GM12878 (cell line): ENCODE measurements at regions not wholly inside any gene's neighbourhood (a gene's known extent, or its start where the extent isn't known, plus 50 kb on each side); places are given as distances from the start of the nearest gene placed in this dataset.

Experiments
- ASH2L ChIP-seq: fragments of 300-600, 200-600 bp; sonication (generic); IDR thresholded peaks from 2 replicates; pipeline ENCODE4 v1.6.1; 2017; ENCODE audit warnings: low read depth, mild to moderate bottlenecking, borderline replicate concordance
- CBX3 ChIP-seq: fragments of 200-600 bp; sonication (generic); IDR thresholded peaks from 2 replicates; pipeline ENCODE4 v1.6.1; 2016; ENCODE audit warnings: low read depth, borderline replicate concordance
- DPF2 ChIP-seq: fragments of 450-650 bp; IDR thresholded peaks from 2 replicates; pipeline ENCODE4 v1.6.1; 2017; ENCODE audit warnings: mild to moderate bottlenecking
- FOXM1 ChIP-seq: IDR thresholded peaks from 2 replicates; pipeline ENCODE4 v1.6.1; 2012; ENCODE audit warnings: low read depth, mild to moderate bottlenecking, inconsistent platforms, low read length, moderate library complexity
- IKZF2 ChIP-seq, 2 experiments: fragments of 450-650 bp; IDR thresholded peaks; 2 replicates each; pipeline ENCODE4 v1.6.1; 2017; ENCODE audit warnings: mild to moderate bottlenecking in 2 of 2, moderate library complexity in 2 of 2
- MEF2B ChIP-seq: fragments of 450-650 bp; IDR thresholded peaks from 2 replicates; pipeline ENCODE4 v1.6.1; 2018; ENCODE audit warnings: mild to moderate bottlenecking, moderate library complexity; ENCODE audit not compliant: partially characterized antibody, poor library complexity, severe bottlenecking
- RAD21 ChIP-seq: IDR thresholded peaks from 2 replicates; pipeline ENCODE4 v1.6.1; 2011; ENCODE audit warnings: mild to moderate bottlenecking, low read depth, low read length, moderate library complexity; ENCODE audit not compliant: insufficient read depth
- SPI1 ChIP-seq: IDR thresholded peaks from 2 replicates; pipeline ENCODE4 v1.6.1; 2011; ENCODE audit warnings: low read depth, mild to moderate bottlenecking, low read length, moderate library complexity, borderline replicate concordance; ENCODE audit not compliant: insufficient read depth
- YY1 ChIP-seq: IDR thresholded peaks from 2 replicates; pipeline ENCODE4 v1.6.1; 2011; ENCODE audit warnings: low read depth, mild to moderate bottlenecking, low read length
- ZZZ3 ChIP-seq: IDR thresholded peaks from 2 replicates; pipeline ENCODE4 v1.6.1; 2011; ENCODE audit warnings: low read depth; ENCODE audit not compliant: control insufficient read depth, insufficient read length
- TF ChIP-seq, protein P1 (sequence below): fragments of 450-650 bp; IDR thresholded peaks from 2 replicates; pipeline ENCODE4 v1.6.1; 2017; ENCODE audit warnings: mild to moderate bottlenecking, moderate library complexity
- TF ChIP-seq, protein P2 (sequence below): IDR thresholded peaks from 2 replicates; pipeline ENCODE4 v1.6.1; 2011; ENCODE audit warnings: low read depth, low read length, improper control_type of control experiment, borderline replicate concordance
- TF ChIP-seq, protein P3 (sequence below): IDR thresholded peaks from 2 replicates; pipeline ENCODE4 v1.6.1; 2011; ENCODE audit warnings: borderline replicate concordance, low read depth, mild to moderate bottlenecking, moderate library complexity, low read length; ENCODE audit not compliant: insufficient read depth, poor library complexity, severe bottlenecking
- TF ChIP-seq, protein P4 (sequence below): fragments of 450-650 bp; IDR thresholded peaks from 2 replicates; pipeline ENCODE4 v1.6.1; 2018; ENCODE audit warnings: mild to moderate bottlenecking, low read depth, moderate library complexity; ENCODE audit not compliant: partially characterized antibody
- TF ChIP-seq, protein P5 (sequence below): fragments of 450-650 bp; IDR thresholded peaks from 2 replicates; pipeline ENCODE4 v1.6.1; 2017; ENCODE audit warnings: low read depth, mild to moderate bottlenecking, moderate library complexity
- TF ChIP-seq, protein P6 (sequence below): fragments of 450-650 bp; IDR thresholded peaks from 2 replicates; pipeline ENCODE4 v1.6.1; 2016; ENCODE audit warnings: mild to moderate bottlenecking

DNA sequence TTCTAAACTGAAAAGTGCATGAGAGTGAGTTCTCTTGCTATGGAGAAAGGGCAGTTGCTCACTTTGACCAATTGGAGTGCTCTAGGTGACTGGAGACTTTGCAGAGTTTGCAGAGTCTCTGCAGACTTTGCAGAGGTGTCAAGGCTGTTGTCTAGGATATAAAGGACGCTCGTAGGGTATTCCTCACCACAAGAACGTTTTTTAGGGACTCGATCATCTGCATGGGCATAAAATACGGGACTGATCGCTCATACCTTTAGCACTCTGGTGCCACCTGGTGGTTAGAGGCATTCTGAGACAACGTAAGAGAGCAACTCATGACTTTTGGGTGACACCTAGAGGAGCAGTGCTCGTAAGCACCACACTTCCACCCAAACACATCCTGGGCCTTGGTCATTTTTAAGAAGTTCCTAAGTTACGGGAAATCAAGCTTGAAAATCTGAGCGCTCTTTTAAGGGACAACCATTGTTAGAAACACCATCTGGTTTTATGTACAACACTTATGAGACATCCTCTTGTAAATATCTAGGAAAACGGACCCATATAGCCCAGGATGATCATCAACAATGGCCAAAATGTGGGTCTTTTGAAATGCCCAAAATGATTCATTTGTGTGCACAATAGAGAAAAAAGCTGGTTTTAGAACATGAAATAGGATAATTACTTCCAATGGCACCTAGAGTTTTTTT lies 51.6 kb upstream of the XCR1 start (continued):
- TF ChIP-seq, protein P1, sequence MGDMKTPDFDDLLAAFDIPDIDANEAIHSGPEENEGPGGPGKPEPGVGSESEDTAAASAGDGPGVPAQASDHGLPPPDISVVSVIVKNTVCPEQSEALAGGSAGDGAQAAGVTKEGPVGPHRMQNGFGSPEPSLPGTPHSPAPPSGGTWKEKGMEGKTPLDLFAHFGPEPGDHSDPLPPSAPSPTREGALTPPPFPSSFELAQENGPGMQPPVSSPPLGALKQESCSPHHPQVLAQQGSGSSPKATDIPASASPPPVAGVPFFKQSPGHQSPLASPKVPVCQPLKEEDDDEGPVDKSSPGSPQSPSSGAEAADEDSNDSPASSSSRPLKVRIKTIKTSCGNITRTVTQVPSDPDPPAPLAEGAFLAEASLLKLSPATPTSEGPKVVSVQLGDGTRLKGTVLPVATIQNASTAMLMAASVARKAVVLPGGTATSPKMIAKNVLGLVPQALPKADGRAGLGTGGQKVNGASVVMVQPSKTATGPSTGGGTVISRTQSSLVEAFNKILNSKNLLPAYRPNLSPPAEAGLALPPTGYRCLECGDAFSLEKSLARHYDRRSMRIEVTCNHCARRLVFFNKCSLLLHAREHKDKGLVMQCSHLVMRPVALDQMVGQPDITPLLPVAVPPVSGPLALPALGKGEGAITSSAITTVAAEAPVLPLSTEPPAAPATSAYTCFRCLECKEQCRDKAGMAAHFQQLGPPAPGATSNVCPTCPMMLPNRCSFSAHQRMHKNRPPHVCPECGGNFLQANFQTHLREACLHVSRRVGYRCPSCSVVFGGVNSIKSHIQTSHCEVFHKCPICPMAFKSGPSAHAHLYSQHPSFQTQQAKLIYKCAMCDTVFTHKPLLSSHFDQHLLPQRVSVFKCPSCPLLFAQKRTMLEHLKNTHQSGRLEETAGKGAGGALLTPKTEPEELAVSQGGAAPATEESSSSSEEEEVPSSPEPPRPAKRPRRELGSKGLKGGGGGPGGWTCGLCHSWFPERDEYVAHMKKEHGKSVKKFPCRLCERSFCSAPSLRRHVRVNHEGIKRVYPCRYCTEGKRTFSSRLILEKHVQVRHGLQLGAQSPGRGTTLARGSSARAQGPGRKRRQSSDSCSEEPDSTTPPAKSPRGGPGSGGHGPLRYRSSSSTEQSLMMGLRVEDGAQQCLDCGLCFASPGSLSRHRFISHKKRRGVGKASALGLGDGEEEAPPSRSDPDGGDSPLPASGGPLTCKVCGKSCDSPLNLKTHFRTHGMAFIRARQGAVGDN, result no peak
- TF ChIP-seq MEF2B, result no peak
- TF ChIP-seq, protein P2, sequence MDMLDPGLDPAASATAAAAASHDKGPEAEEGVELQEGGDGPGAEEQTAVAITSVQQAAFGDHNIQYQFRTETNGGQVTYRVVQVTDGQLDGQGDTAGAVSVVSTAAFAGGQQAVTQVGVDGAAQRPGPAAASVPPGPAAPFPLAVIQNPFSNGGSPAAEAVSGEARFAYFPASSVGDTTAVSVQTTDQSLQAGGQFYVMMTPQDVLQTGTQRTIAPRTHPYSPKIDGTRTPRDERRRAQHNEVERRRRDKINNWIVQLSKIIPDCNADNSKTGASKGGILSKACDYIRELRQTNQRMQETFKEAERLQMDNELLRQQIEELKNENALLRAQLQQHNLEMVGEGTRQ, result no peak
- no peak for TF ChIP-seq ASH2L
- TF ChIP-seq, protein P3, sequence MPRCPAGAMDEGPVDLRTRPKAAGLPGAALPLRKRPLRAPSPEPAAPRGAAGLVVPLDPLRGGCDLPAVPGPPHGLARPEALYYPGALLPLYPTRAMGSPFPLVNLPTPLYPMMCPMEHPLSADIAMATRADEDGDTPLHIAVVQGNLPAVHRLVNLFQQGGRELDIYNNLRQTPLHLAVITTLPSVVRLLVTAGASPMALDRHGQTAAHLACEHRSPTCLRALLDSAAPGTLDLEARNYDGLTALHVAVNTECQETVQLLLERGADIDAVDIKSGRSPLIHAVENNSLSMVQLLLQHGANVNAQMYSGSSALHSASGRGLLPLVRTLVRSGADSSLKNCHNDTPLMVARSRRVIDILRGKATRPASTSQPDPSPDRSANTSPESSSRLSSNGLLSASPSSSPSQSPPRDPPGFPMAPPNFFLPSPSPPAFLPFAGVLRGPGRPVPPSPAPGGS, result no peak
- TF ChIP-seq, protein P4, sequence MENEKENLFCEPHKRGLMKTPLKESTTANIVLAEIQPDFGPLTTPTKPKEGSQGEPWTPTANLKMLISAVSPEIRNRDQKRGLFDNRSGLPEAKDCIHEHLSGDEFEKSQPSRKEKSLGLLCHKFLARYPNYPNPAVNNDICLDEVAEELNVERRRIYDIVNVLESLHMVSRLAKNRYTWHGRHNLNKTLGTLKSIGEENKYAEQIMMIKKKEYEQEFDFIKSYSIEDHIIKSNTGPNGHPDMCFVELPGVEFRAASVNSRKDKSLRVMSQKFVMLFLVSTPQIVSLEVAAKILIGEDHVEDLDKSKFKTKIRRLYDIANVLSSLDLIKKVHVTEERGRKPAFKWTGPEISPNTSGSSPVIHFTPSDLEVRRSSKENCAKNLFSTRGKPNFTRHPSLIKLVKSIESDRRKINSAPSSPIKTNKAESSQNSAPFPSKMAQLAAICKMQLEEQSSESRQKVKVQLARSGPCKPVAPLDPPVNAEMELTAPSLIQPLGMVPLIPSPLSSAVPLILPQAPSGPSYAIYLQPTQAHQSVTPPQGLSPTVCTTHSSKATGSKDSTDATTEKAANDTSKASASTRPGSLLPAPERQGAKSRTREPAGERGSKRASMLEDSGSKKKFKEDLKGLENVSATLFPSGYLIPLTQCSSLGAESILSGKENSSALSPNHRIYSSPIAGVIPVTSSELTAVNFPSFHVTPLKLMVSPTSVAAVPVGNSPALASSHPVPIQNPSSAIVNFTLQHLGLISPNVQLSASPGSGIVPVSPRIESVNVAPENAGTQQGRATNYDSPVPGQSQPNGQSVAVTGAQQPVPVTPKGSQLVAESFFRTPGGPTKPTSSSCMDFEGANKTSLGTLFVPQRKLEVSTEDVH, result no peak
- peak; percentile 100 for TF ChIP-seq RAD21
- TF ChIP-seq FOXM1, result peak; percentile 81
- TF ChIP-seq, protein P5, sequence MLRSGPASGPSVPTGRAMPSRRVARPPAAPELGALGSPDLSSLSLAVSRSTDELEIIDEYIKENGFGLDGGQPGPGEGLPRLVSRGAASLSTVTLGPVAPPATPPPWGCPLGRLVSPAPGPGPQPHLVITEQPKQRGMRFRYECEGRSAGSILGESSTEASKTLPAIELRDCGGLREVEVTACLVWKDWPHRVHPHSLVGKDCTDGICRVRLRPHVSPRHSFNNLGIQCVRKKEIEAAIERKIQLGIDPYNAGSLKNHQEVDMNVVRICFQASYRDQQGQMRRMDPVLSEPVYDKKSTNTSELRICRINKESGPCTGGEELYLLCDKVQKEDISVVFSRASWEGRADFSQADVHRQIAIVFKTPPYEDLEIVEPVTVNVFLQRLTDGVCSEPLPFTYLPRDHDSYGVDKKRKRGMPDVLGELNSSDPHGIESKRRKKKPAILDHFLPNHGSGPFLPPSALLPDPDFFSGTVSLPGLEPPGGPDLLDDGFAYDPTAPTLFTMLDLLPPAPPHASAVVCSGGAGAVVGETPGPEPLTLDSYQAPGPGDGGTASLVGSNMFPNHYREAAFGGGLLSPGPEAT, result no peak
- no peak for TF ChIP-seq ZZZ3
- 0 out of 4 replicates have a peak, but pooled peaks of 1 of the 2 experiments have one; percentile 13 for TF ChIP-seq IKZF2 (IDR thresholded peaks at IDR 0.05)
- TF ChIP-seq YY1, result peak; percentile 80
- TF ChIP-seq SPI1, result no peak
- no peak for TF ChIP-seq DPF2
- TF ChIP-seq, protein P6, sequence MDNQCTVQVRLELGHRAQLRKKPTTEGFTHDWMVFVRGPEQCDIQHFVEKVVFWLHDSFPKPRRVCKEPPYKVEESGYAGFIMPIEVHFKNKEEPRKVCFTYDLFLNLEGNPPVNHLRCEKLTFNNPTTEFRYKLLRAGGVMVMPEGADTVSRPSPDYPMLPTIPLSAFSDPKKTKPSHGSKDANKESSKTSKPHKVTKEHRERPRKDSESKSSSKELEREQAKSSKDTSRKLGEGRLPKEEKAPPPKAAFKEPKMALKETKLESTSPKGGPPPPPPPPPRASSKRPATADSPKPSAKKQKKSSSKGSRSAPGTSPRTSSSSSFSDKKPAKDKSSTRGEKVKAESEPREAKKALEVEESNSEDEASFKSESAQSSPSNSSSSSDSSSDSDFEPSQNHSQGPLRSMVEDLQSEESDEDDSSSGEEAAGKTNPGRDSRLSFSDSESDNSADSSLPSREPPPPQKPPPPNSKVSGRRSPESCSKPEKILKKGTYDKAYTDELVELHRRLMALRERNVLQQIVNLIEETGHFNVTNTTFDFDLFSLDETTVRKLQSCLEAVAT, result 0 out of 2 replicates have a peak, but pooled peaks have one; percentile 52
- no peak for TF ChIP-seq CBX3
